CD8-positive, alpha-beta memory T cell (primary cell): ENCODE measurements at regions not wholly inside any gene's neighbourhood (a gene's known extent, or its start where the extent isn't known, plus 50 kb on each side); places are given as distances from the start of the nearest gene placed in this dataset.

Source experiments
- CTCF ChIA-PET: fragments of 350-600 bp; sonication (Branson Sonifier 250); formaldehyde crosslinking; loops from one replicate; lab custom pipeline; 2021; ENCODE audit warnings: antibody characterized with exemption; lab: Charles Lee
- POLR2A ChIA-PET: fragments of 350-600 bp; sonication (Branson Sonifier 250); formaldehyde crosslinking; loops from one replicate; lab custom pipeline; 2021; ENCODE audit warnings: antibody characterized with exemption; lab: Charles Lee
- DNase-seq, 5 donors: peaks; one replicate each; pipeline versions ENCODE4 v3.0.0 to v3.0.0-alpha.2; 2020 to 2022; ENCODE audit warnings: mixed read lengths in 1 of 5
- H3K27ac ChIP-seq: one replicate; pipeline ENCODE4 v1.7.0; 2013; ENCODE audit warnings: low read depth, mild to moderate bottlenecking, low read length, moderate library complexity
- H3K27me3 ChIP-seq: 2 replicates; pipeline ENCODE4 v1.7.0; 2013; ENCODE audit warnings: low read length, mild to moderate bottlenecking; ENCODE audit not compliant: insufficient read depth, poor library complexity, severe bottlenecking
- H3K36me3 ChIP-seq: 2 replicates; pipeline ENCODE4 v1.7.0; 2013; ENCODE audit warnings: mild to moderate bottlenecking, low read length, moderate library complexity; ENCODE audit not compliant: insufficient read depth
- H3K4me1 ChIP-seq: 2 replicates; pipeline ENCODE4 v1.7.0; 2013; ENCODE audit warnings: mild to moderate bottlenecking, low read length, moderate library complexity; ENCODE audit not compliant: insufficient read depth
- H3K4me3 ChIP-seq: 2 replicates; pipeline ENCODE4 v1.7.0; 2013; ENCODE audit warnings: mild to moderate bottlenecking, low read length
- H3K9me3 ChIP-seq: 2 replicates; pipeline ENCODE4 v1.7.0; 2013; ENCODE audit warnings: mild to moderate bottlenecking, low read length
- H3K27ac Mint-ChIP-seq, 8 donors: one replicate each; pipeline ENCODE4 v1.8.0; 2020 to 2021; ENCODE audit warnings: mixed read lengths in 8 of 8, mild to moderate bottlenecking in 6 of 8, inconsistent platforms in 3 of 8, moderate library complexity in 3 of 8
- H3K27me3 Mint-ChIP-seq, 2 donors: one replicate each; pipeline ENCODE4 v1.8.0; 2020 to 2021; ENCODE audit warnings: mixed read lengths in 2 of 2, mild to moderate bottlenecking in 1 of 2, moderate library complexity in 1 of 2
- H3K36me3 Mint-ChIP-seq, 3 donors: one replicate each; pipeline ENCODE4 v1.8.0; 2020 to 2021; ENCODE audit warnings: mixed read lengths in 3 of 3, inconsistent platforms in 1 of 3, mild to moderate bottlenecking in 1 of 3
- H3K4me1 Mint-ChIP-seq, 3 donors: one replicate each; pipeline ENCODE4 v1.8.0; 2020 to 2021; ENCODE audit warnings: mixed read lengths in 3 of 3, inconsistent platforms in 1 of 3, mild to moderate bottlenecking in 1 of 3
- H3K4me3 Mint-ChIP-seq, 7 donors: one replicate each; pipeline ENCODE4 v1.8.0; 2020 to 2021; ENCODE audit warnings: mixed read lengths in 7 of 7, mild to moderate bottlenecking in 6 of 7, moderate library complexity in 4 of 7, inconsistent platforms in 2 of 7
- H3K9me3 Mint-ChIP-seq, 5 donors: one replicate each; pipeline ENCODE4 v1.8.0; 2020 to 2022; ENCODE audit warnings: mixed read lengths in 5 of 5, mild to moderate bottlenecking in 3 of 5, moderate library complexity in 2 of 5, inconsistent platforms in 1 of 5

GRCh38 chr2:15111718-15112117 is 449.4 kb downstream of the NBAS start:
- Histone ChIP-seq H3K36me3 (no peaks in the 10 kb centered on the region), H3K9me3 (no peaks in the 10 kb centered on the region), H3K27me3 (no peaks in the 10 kb centered on the region), H3K4me3 (no peak overlapping the region), H3K27ac (no peak overlapping the region), H3K4me1 (no peaks in the 10 kb centered on the region)
- Mint-ChIP-seq H3K9me3 (peaks cover 18 to 37% (median 22%) of the 10 kb centered on the region in 5 donors), H3K4me1 (no peaks in the 10 kb centered on the region), H3K36me3 (peaks cover 1 to 17% (median 4%) of the 10 kb centered on the region in 3 donors), H3K27me3 (peaks cover 0 to 3% of the 10 kb centered on the region in 2 donors), H3K27ac (no peak overlapping the region), H3K4me3 (no peak overlapping the region)
- no peak for DNase-seq
- ChIA-PET CTCF (no interaction called here), POLR2A (no interaction called here)

- no peaks in the 10 kb centered on the region for H3K4me1 ChIP-seq
- Mint-ChIP-seq H3K27ac (no peak overlapping the region), H3K4me1 (no peaks in the 10 kb centered on the region), H3K27me3 (peaks cover 0 to 3% of the 10 kb centered on the region in 2 donors), H3K4me3 (no peak overlapping the region), H3K9me3 (peaks cover 18 to 37% (median 22%) of the 10 kb centered on the region in 5 donors), H3K36me3 (peaks cover 1 to 17% (median 4%) of the 10 kb centered on the region in 3 donors)
- no peak overlapping the region for H3K4me3 ChIP-seq
- H3K27ac ChIP-seq, result no peak overlapping the region
- CTCF ChIA-PET, result no interaction called here
- no peaks in the 10 kb centered on the region for H3K9me3 ChIP-seq
- no peaks in the 10 kb centered on the region for H3K36me3 ChIP-seq
- no peak for DNase-seq
- no peaks in the 10 kb centered on the region for H3K27me3 ChIP-seq
- POLR2A ChIA-PET, result no interaction called here
Measured at GRCh38 chr2:15112216-15112615, 448.9 kb downstream of the NBAS start.

GRCh38 chr2:15115776-15116175 is 445.4 kb downstream of the NBAS start:
- H3K9me3 Mint-ChIP-seq, result peaks cover 14 to 27% (median 19%) of the 10 kb centered on the region in 5 donors
- POLR2A ChIA-PET, result no interaction called here
- Histone ChIP-seq H3K4me3 (no peak overlapping the region), H3K4me1 (no peaks in the 10 kb centered on the region), H3K36me3 (no peaks in the 10 kb centered on the region), H3K27me3 (no peaks in the 10 kb centered on the region), H3K27ac (no peak overlapping the region), H3K9me3 (no peaks in the 10 kb centered on the region)
- DNase-seq, result no peak
- no peaks in the 10 kb centered on the region for H3K4me1 Mint-ChIP-seq
- H3K36me3 Mint-ChIP-seq, result peaks cover 1 to 7% (median 1%) of the 10 kb centered on the region in 3 donors
- no peak overlapping the region for H3K27ac Mint-ChIP-seq
- CTCF ChIA-PET, result no interaction called here
- peaks cover 0 to 3% of the 10 kb centered on the region in 2 donors for H3K27me3 Mint-ChIP-seq
- no peak overlapping the region for H3K4me3 Mint-ChIP-seq

- no peak overlapping the region for H3K4me3 ChIP-seq
- no peak overlapping the region for H3K27ac ChIP-seq
- no peak overlapping the region for H3K4me3 Mint-ChIP-seq
- DNase-seq, result no peak
- no peaks in the 10 kb centered on the region for H3K4me1 ChIP-seq
- no peaks in the 10 kb centered on the region for H3K36me3 ChIP-seq
- no peak overlapping the region for H3K27ac Mint-ChIP-seq
- H3K27me3 ChIP-seq, result no peaks in the 10 kb centered on the region
- H3K9me3 Mint-ChIP-seq, result peaks cover 10 to 18% (median 12%) of the 10 kb centered on the region in 5 donors
- POLR2A ChIA-PET, result no interaction called here
- peaks cover 1 to 4% (median 1%) of the 10 kb centered on the region in 3 donors for H3K36me3 Mint-ChIP-seq
- CTCF ChIA-PET, result no interaction called here
- peaks cover 0 to 3% of the 10 kb centered on the region in 2 donors for H3K27me3 Mint-ChIP-seq
- no peaks in the 10 kb centered on the region for H3K9me3 ChIP-seq
- no peaks in the 10 kb centered on the region for H3K4me1 Mint-ChIP-seq
Measured at GRCh38 chr2:15116830-15117229, 444.3 kb downstream of the NBAS start.
